ENCODE measurements at regions not wholly inside any gene's neighbourhood (a gene's known extent, or its start where the extent isn't known, plus 50 kb on each side); places are given as distances from the start of the nearest gene placed in this dataset.

- no peak for TF ChIP-seq CTCF (IDR thresholded peaks at IDR 0.05; ENCODE audit: extremely low read depth, missing control alignments)
- no peak for DNase-seq (ENCODE audit: low spot score)
Observed at GRCh38 chr10:2019803-2020202, 282.5 kb upstream of the ADARB2 start.

GRCh38 chr10:2019281-2019680 is 282.0 kb upstream of the ADARB2 start:
- TF ChIP-seq CTCF (IDR thresholded peaks at IDR 0.05; ENCODE audit: extremely low read depth, missing control alignments): no peak

GRCh38 chr10:2014541-2014940 is 277.2 kb upstream of the ADARB2 start:
- no peak for DNase-seq (ENCODE audit: low spot score)
- no peak for TF ChIP-seq CTCF (IDR thresholded peaks at IDR 0.05; ENCODE audit: extremely low read depth, missing control alignments)

More at GRCh38 chr10:2019281-2019680, 282.0 kb upstream of the ADARB2 start:
- no peak for DNase-seq (ENCODE audit: low spot score)

- TF ChIP-seq CTCF (IDR thresholded peaks at IDR 0.05; ENCODE audit: extremely low read depth, missing control alignments): no peak
- no peak for DNase-seq (ENCODE audit: low spot score)
Observed at GRCh38 chr10:2012209-2012608, 274.9 kb upstream of the ADARB2 start.

DNA sequence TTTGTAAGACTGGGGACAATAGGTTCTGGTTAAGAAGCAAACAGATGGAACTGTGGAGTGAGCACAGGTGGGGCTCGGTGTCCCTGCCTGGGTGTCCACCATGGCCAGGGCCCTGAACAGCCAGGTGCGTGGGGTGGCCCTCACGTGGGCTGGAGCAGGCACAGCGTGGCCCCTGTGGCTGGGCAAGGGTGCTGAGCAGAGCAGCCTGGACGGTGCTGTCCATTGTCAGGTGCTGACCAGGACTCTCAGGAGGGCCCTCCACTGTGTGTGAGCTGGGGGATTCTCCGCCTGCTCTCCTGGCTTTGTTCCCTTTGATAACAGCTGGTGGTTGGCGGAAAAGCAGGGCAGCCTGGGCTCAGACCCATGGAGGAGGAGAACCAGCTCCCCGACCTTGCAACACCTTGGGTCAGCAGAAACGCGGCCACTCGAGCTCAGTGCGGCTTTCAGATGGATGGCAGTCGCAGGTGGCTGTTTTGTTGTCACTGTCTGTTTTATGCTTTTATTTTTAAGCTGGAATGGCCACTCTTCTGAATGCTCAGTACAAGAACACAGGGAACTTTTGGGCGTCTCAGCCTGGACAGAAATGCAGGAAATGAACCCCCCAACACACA is 273.9 kb upstream of the ADARB2 start:
- DNase-seq (ENCODE audit: low spot score): no peak
- no peak for TF ChIP-seq CTCF (IDR thresholded peaks at IDR 0.05; ENCODE audit: extremely low read depth, missing control alignments)

DNA sequence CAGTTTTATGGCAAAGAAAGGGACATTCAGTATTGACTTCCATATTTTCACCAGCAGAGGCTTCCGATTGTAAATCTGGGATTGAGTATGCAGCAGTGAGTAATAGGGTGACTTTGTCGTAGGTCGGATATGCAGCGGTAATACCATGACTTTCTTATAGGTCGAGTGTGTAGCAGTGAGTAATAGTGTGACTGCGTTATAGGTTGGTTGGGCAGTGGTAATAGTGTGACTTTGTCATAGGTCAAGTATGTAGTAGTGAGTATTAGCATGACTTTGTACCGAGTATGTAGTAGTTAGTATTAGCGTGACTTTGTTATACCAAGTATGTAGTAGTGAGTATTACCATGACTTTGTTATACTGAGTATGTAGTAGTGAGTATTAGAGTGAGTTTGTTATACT is 268.2 kb upstream of the ADARB2 start:
- DNase-seq (ENCODE audit: low spot score): no peak
- no peak for TF ChIP-seq CTCF (IDR thresholded peaks at IDR 0.05; ENCODE audit: extremely low read depth, missing control alignments)

DNA sequence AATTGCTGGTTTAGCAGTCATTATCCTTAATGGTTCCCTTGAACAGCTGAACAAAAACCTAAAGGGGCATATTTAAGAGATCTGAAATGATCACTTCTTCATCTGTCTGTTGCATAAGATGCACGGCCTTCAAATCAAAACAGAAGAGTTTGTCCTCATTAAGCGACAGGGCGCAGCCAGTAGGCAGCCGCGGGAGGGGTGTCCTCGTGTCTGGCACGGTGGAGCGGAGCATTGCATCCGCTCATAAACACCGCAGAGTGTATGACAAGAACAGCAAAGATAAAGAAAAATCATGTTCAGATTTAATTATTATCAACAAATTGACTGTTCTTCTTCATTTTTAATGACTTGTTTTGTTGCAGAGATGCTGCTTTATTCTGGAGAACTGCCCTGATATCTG is 255.6 kb upstream of the ADARB2 start:
- no peak for TF ChIP-seq CTCF (IDR thresholded peaks at IDR 0.05; ENCODE audit: extremely low read depth, missing control alignments)

More for the DNA sequence above, 255.6 kb upstream of the ADARB2 start:
- DNase-seq (ENCODE audit: low spot score): no peak

Data from GM20000 (cell line).